Stimulated activated CD4-positive, alpha-beta T cell treated with anti-CD3 and anti-CD28 coated beads, Interleukin-15, amount 100 ng/mL, for 48 hours (primary cell): ENCODE measurements at regions not wholly inside any gene's neighbourhood (a gene's known extent, or its start where the extent isn't known, plus 50 kb on each side); places are given as distances from the start of the nearest gene placed in this dataset.

Source experiments
- DNase-seq, 2 donors: peaks; one replicate each; pipeline ENCODE4 v3.0.0-alpha.2; 2020; ENCODE audit warnings: low read depth in 2 of 2

DNA sequence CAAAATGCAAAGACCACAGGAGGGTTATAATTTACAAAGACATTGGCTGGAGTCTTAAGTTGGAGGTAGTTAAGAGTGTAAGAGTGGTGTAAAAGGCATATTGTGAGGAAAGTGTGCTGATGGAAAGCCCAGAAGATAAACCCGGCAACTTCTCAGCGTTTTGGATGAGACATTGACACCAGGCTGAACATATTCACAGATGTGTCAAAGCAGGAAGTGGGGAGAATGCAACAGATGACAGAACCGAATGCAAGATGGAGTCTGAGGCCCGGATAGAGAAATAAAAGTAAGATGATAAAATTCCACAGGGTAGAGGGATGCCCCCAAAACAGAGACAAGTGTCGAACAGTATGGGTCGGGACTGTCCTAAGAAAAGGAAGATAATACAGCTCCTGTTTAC, 230.4 kb upstream of the TMEM72 start:
- no peak for DNase-seq

DNA sequence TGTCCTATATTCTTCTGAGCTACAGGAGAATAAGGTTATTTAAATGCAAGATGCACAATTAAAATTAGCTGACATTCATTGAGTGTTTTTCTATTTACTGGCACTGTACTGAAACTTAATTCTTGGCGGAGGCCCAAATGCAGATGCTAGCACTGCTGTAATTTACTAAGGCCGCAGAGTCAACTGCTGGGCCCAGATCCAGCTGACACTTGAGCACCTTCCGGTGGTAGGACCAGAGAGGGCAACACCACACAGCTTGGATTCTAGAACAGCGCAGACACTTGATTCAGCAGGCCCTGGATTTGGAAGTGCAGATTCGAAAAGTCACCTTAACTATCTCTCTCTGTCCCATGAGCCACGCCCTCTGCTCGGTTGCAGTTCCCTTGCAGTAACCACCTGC, 228.6 kb upstream of the TMEM72 start:
- no peak for DNase-seq

DNA sequence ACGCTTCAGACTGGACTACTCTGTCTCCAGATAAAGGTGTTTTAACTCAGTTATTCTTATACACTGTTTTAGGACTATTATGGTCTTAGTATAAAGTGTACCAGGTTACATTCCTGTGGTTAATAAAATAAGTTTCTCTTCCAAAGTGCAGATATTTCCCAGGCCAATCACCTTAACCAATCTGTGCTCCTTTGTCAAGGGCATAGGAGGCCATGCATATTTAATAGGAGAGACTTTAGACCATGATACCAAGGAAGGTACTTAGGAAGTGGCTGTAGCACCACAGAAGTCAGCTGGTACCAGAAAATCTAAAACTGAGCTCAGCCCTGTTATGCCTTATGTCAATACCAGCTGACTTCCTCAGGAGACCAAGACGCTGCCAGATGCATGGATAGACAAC, 226.5 kb upstream of the TMEM72 start:
- no peak for DNase-seq

DNA sequence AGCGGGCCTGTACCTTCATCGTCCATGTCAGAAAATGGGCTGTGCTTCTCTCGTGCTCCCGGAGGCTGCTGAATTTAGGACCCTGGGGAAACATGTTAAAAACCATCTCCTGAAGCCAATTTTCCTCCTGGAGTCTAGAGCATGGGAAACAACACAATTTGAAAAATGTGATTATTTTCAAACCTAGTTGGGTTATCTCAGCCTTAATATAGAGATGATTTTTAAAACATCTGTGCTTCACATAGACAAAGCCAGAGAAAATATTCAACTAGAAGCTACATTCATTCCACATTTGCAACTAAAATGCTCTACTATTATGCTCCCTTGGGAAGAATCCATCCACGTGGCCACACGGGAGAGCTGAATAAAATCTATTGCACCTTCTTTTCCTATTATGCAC, 225.9 kb upstream of the TMEM72 start:
- no peak for DNase-seq

DNA sequence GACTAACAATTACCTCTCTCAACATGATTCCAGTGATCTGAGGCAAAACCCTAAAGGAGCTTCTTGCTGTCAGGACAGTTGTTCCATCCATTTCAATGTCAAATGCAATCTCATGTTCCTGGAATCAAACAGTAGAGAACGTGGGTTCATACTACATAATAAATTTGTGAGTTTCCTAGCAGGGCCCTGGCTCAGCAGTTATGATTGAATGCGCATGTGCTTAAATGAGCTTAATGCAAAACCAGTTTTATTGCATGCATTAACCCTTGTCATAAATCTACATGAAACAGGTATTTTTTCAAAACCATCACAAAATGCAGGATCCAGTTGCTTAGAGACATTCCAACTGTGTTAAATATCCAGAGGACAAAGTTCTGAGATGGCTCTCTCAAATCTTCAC, 225.4 kb upstream of the TMEM72 start:
- DNase-seq, result no peak

DNA sequence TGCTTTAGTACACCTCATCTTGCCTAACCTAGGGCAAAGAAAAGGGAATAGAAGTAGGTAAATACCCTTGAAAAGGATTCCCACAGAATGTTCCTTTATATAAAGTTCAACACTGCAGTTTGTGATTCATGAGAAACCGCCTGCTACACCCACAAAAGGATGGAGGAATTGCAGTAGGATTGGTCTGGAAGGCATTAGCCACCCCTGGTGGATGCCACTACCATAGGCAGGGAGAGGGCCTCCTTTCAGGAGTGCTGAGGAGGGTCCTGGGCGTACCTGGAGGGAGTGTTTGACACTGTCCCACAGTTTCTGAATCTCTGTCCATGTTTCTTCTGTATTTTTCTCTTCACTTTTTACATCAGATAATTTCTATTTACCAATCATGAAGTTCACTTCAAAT, 221.8 kb upstream of the TMEM72 start:
- DNase-seq, result no peak

DNA sequence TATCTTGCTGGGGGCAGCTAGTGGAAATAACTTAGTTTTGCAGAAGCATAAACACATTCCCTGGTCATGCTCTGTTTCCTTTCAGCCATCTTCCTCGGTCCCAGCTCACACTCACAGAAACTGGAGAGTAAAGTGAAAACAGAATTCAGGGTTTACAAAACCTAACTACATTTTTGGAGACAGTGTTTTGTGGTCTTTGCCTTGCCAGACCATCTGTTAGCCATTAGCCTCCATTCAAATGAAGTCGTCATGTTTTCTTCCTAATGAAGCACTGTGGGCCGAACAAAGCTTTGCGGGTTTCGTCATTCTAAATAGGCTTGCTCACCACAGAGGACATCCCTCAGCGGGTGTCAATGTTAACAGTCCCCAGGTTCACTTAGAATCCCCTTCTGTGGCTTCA, 214.6 kb upstream of the TMEM72 start:
- no peak for DNase-seq

DNA sequence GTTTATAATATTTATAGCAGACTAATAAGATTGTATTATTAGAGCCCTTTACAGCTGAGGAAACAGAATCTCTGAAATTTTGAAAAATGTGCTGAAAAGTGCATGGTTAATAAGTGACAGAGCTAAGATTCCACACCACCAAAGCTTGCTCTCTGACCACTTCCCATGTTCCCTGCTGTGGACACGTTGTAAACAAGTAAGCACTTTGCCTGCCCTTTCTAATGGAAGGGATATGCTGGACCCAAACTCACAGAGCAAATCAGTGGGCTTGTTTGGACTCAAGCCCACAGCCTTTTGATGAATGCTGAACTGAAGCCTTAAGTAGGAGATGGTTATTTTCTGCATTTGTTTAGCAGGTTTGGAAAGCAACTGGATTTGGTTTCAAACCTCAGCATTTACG, 214.0 kb upstream of the TMEM72 start:
- DNase-seq, result no peak

DNA sequence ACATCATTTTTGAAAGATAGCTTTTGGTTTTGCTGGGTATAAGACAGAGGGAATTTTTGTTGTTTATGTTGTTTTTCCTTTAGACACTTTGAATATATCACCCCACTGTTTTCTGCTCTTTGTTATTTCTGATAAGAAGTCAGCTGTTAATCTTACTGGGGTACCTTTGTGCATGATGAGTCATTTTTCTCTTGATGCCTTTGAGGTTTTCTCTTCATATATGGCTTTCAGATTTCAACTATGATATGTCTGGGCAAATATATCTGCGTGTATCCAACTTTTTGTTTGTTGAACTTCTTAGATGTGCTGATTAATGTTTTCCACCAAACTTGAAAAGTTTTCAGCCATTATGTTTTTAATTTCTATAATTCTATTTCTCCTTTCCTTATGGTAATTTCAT, 208.6 kb upstream of the TMEM72 start:
- no peak for DNase-seq

DNA sequence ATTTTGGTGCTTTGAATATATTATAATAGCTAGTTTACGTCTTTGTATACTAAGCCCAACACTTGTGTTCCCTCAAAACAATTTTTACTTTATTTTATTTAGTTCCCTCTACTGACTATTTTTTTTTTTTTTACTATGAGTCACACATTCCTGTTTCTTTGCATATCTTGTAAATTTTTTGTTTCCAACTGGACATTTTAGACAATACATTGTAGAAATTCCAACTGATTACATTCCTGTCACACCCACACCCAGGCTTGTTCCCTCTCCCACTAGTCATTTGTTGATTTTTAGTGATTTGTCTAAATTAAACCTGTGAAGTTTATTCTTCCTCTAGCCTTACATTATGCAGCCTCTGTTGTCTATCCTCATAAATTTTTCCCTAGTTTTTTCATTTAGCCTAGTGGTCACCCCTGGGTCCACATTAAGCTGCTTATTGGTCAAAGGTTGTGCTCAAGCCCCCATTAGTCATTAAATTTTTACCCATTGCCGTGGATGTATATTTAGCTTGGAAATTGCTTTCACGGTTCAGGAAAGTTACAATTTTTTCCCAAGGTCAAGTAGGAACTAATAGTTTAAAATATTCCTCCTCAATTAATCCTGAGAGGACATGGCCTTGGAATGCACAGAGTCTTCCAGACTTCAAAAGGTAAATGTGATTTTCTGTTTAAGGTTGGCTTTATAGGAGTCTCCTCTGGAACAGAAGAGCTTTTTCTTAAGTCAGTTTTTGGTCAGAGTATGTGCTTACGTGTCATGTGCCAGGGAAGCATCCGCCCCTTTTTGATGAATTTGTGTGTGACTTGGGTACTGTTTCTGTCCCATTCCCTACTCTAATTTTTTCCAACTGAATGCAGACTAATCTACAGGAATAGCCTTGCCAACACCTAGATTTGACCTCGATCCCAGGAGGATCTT, 207.6 kb upstream of the TMEM72 start:
- DNase-seq, result no peak

DNA sequence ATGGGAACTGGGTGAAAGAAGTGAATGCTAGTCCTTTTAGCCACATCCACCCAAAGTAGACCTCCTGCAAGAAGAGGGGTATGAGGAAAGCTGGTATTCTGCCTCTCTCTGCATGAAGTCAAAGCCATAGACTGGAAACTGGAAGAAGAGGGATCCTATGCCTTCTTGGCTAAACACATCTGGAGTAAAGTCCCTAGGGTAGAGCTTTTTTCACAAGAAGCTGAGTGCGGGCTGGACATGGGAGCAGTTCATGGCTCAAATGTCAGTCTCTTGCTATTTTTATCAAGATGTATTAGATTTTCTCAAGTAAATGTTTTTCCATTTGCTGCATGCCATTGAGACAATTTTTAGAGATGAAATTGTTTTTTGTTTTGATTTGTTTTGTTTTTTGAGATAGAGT, 206.5 kb upstream of the TMEM72 start:
- DNase-seq, result no peak

DNA sequence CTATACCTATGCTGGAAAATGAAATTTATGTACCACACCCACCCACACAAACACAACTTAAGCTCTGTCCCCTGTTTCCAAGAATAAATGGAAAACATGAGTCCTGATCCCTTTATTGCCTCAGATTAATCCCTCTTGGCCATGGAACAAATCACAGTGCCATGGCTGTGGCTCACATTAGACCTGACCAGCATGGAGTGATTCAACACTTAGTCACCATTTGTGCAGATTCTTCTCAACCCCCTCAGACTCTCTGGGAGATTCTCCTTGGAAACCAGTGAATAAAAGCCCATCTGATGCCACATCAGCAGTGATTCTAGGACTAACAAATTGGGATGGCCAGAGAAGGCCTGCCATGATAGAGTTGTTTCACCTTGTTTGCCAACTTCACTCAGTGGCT, 204.4 kb upstream of the TMEM72 start:
- DNase-seq, result no peak

DNA sequence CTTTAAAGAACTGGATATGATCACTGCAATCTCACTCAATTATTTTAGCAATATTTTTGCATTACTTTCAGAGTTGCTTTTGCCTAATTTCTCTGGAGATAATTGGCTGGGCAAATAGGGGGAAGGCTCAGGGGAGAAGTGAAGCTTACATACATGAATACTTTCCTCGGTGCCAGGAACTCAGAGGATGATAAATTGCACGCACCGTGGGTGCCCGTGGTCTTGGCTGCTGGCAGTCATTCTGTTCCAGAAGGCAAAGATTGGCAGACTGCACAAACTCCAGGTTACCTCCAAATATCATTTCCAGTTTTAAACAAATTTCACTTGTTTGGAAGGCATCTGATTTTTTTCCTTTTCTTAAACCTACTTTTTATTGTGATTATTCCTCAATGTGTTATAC, 197.8 kb upstream of the TMEM72 start:
- no peak for DNase-seq

DNA sequence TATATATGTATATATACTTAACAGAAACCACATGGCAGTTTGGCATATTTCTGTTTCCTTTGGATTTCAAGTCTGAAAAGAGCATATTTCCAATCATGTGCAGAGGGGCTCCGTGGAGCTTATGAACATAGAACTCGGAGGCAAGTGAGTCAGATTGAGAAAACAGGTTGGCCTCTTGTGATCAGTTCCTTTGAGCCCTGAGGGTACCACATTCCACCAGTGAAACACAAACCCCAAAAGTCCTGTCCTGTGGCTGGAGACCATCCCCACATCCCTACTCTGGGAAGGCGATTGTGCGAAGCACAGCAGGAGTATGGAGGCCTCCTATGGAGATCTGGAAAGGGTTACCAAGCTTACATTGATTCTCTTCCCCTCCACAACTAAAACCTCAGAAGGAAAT, 196.7 kb upstream of the TMEM72 start:
- DNase-seq, result no peak

DNA sequence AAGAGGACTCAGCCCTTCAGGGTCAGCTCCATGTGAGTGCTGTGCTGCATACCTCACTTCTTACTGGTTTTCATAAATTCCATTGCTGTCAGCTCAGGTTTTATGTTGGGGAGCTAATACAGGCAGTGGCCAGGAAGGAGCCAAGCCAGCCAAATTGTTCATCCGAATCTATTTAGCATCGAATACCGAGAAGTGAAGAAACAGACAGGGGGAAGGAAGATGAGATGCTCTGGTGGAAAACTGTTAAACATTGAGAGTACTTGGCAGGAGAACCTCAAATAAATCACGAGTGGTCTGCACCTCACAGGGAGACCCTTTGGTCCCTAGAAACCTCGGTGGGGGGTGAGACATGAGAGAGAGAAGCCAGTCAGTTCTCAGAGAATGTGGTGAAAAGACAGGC, 196.0 kb upstream of the TMEM72 start:
- no peak for DNase-seq

DNA sequence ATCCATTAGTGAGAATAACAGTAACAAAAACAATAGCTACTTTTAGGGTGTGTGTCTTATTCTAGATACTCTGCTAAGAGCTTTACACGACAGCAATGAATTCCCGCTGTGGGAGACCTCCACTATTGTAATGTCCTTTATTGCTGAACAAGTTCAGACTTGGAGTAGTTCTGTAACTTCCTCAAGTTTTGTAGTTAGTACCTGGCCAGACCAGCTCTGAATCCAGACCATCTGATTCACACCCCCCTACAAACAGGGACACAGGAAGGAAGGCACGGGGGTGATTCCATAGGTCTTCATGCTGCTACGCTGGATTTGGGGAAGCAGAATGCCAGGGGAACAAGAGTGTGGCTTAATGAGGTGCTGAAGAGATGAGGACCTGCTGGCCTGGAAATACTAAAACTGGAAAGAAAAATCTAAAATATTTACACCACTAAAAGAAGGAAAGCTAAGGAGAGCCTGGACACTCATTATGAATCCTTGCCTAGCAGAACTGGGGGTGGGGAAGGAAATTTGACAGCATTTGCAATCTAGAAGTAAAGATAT, 194.6 kb upstream of the TMEM72 start:
- DNase-seq, result no peak

DNA sequence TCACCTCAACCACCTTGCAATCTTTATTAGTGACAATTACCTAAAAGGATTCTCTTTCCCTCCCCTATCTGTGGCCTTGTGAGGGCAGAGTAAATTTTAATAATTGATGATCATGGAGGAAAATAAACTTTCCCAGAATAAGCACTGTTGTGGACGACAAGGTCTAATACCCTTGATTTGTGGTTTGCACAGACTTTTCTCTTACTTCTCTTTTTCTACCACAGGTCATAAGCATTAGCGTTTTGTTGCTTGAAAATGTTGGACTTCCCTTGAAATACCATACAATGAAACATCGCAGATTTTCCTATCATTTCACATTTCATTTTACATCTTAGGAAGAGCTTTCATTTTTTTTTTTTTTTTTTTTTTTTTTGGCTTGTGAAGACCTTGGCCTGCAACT, 188.1 kb upstream of the TMEM72 start:
- DNase-seq, result no peak

DNA sequence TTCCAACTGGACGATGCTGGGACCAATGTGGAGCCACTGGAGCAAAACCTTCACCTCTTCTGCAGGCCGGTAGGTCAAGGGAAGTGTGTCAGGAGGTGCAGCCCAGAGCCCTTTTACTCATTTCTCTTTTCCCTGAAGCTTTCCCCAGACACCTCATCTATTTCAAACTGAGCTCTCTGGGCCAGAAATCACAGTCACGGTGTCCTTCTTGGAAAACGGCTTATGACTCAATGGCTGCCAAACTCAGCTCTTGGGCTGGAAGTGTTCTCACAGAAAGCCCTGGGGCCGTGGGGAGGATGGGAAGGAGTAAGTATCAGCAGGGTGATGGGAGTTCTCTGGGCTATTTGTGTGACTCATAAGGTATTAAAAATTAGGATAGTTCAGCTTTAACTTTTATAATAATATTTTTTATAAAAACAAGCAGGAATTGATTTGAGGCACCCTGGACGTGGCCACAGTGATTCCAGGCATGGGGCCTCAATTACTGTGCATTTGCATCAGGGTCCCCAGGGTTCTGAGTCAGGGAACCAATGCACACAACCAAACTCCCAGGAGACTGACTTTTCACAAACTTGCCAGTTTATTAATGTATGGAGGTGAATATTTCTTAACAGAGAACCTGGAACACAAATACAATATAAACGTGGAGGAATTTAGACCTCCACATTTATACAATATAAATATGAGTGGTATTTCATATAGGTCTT, 187.4 kb upstream of the TMEM72 start:
- DNase-seq, result no peak

DNA sequence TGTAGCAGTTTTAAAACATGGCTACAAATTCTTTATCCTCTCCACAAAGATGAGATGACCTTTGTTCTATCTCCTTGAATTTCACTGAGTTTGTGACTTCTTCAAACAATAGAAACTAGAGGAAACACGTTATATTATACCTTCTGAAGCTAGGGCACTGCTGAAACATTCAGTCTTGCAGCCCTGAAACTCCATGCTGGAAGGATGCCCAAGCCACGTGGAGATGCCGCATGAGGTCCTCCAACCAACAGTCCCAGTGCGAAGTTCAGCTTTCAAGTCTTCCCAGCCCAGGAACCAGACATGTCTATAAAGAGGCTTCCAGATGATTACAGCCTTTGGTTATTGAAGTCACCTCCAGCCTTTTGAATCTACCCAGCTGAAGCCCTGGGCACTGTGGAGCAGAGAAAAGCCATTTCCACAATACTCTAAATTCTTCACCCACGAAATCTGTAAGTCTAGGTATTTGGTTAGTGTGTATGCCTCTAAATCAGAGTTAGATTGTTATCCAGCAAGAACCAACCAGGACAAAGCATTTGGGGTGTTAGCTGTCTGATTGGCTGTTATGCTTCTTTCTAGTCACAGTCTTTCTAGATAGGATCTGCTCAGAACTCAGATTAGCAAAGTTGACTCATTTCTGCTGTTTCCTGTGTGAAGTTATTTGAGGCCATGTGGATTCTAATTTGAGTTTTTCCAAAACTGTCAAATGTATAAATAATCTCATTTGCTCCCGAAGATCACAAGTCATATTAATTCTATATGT, 186.5 kb upstream of the TMEM72 start:
- no peak for DNase-seq

DNA sequence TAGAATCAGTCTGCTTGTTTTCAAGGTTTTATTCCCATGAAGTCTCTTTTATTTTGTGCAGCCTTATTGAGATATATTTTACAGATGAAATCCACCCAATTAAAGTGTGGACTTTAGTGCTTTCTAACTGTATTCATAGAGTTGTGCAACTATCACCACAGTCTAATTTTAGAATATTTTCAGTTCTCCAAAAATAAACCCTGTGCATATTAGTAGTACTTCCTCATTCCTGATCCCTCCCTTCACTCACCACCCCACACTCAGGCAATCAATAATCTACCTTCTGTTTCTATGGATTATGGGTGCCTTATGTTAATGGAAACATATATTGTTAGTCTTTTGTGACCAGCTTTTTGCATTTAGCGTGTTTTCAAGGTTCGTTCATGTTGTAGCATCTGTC, 185.7 kb upstream of the TMEM72 start:
- DNase-seq, result no peak

DNA sequence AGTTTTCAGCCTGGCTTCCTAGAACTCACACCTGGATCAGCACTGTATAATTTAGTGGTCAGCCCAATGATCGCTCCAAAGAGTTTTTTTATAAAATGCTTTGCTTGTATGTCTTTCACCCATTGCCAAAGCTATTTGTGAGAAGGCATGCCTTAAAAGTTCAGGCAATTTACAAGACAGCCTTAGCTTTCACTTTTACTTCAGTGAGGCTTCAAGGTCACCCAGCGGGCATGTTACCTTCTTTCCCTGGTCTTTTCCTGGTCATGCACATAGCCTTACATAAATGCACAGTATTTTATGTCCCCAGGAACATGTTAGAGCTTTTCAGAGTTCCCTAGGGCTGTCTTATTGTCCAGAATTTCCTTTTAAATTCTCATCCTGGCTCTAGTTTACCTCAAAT, 179.9 kb upstream of the TMEM72 start:
- no peak for DNase-seq
